ENCODE measurements at regions not wholly inside any gene's neighbourhood (a gene's known extent, or its start where the extent isn't known, plus 50 kb on each side); places are given as distances from the start of the nearest gene placed in this dataset.

DNA sequence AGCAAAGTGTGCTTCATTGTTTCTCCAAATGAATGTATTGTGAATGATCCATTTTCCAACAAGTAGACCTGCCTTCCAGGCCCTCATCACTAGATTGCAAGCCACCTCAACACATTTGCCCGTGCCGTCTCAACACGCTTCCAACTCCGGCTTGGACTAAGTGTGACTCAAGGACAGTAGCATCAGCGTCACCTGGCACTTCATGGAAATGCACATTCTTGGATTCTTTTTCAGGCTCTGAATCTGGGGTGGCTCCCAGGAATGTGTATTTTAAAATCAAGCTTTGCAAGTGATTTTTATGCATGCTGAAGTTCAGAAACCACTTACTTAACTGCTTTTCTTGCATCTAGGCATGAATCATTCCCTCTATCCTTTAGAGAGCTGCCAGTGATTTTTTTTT, 129.6 kb upstream of the EEF1E1 start:
- Histone ChIP-seq H3K4me3 (no peak overlapping the region), H3K27me3 (peaks cover 0 to 3% (median 0%) of the 10 kb centered on the region in 3 donors), H3K4me1 (no peaks in the 10 kb centered on the region), H3K27ac (no peak overlapping the region), H3K9me3 (no peaks in the 10 kb centered on the region), H3K36me3 (no peaks in the 10 kb centered on the region)
- TF ChIP-seq POLR2A (IDR thresholded peaks at IDR 0.05), result no peak
- TF ChIP-seq CTCF (IDR thresholded peaks at IDR 0.05 in 4 of 5, conservative IDR thresholded peaks at IDR 0.05 in 1 of 5), result no peak
- DNase-seq (no peak), ATAC-seq (no peak)
- intact Hi-C loops (cut with DNase I; ENCODE audit: low total_unique reads), result no loop called here
- in situ Hi-C loops (cut with MboI; ENCODE audit: low sequenced_read_pairs in 4 of 4), result no loop called here

DNA sequence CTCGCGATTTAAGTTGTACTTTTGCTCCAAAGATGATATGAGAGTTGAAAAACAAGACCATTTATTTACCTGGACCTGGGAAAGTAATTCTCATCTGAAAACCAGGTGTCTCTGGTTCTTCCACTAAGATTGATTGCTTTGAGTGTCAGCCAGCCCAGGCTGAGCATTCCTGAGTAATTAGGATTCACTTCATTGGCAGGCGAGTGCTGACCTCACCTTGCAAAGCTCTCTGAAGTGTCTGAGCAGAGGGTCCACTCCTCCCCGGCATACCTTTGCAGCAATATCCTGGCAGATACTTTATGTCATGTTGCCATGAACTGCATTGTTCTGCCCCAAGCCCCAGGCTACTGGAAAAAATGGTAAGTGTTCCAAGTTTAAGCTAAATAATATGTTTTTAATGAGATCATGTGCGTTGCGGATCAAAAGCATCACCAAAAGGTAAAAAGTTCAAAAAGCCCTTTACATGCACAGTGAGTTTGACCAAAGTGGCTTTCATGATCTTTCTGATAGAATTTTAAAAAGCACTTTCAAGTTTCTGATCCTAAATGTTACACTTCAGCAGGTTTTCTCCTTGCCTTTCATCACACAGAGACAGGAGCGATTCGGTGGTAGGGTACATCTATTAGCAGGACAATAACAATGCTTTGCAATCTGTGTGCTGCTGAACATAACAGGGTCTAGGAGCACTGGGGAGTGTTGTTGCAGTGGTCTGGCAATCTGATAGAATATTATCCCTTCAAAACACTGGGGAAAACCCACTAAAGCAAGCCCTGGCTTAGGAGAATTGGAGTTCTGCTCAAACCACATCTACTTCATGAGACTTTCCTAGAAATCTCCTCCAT, 127.8 kb upstream of the EEF1E1 start:
- H3K9me3 ChIP-seq, result no peaks in the 10 kb centered on the region
- no peaks in the 10 kb centered on the region for H3K36me3 ChIP-seq
- H3K27me3 ChIP-seq, result peaks cover 0 to 3% (median 0%) of the 10 kb centered on the region in 3 donors
- H3K4me3 ChIP-seq, result no peak overlapping the region
- DNase-seq (no peak), ATAC-seq (no peak)
- H3K4me1 ChIP-seq, result no peaks in the 10 kb centered on the region
- TF ChIP-seq POLR2A (IDR thresholded peaks at IDR 0.05), result no peak
- TF ChIP-seq CTCF (IDR thresholded peaks at IDR 0.05 in 4 of 5, conservative IDR thresholded peaks at IDR 0.05 in 1 of 5), result no peak
- intact Hi-C loops (cut with DNase I; ENCODE audit: low total_unique reads) (no loop called here), in situ Hi-C loops (cut with MboI; ENCODE audit: low sequenced_read_pairs in 4 of 4) (no loop called here)
- H3K27ac ChIP-seq, result no peak overlapping the region

DNA sequence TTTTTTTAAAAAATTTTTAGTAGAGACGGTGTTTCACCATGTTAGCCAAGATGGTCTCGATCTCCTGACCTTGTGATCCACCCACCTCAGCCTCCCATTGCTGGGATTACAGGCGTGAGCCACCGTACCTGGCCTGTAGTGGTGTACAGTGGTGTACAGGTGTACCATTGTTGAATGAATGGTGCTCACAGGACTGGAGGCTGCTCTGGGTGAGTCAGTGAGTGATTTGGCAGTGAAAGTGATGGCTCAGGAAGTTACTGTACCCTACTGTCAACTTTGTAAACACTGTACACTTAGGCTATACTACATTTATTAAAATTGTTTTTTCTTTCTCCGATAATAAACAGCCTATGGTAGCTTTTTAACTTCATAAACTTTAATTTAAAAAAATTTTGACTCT, 122.8 kb upstream of the EEF1E1 start:
- TF ChIP-seq POLR2A (IDR thresholded peaks at IDR 0.05), result no peak
- no peak for TF ChIP-seq CTCF (IDR thresholded peaks at IDR 0.05 in 4 of 5, conservative IDR thresholded peaks at IDR 0.05 in 1 of 5)
- H3K9me3 ChIP-seq, result no peaks in the 10 kb centered on the region
- DNase-seq (no peak), ATAC-seq (no peak)
- no peaks in the 10 kb centered on the region for H3K4me1 ChIP-seq
- no peak overlapping the region for H3K27ac ChIP-seq
- intact Hi-C loops (cut with DNase I; ENCODE audit: low total_unique reads), result no loop called here
- no peaks in the 10 kb centered on the region for H3K36me3 ChIP-seq
- no peak overlapping the region for H3K4me3 ChIP-seq
- in situ Hi-C loops (cut with MboI; ENCODE audit: low sequenced_read_pairs in 4 of 4), result no loop called here
- peaks cover 0 to 3% (median 0%) of the 10 kb centered on the region in 3 donors for H3K27me3 ChIP-seq

GRCh38 chr6:8223678-8224077, 121.3 kb upstream of the EEF1E1 start:
- no peak for DNase-seq
- in situ Hi-C loops (cut with MboI; ENCODE audit: low sequenced_read_pairs in 4 of 4) (loop anchor here in 1 of 4 donors (25.0 kb wide), 1 partner anchor 511 kb away; no protein-coding TSS in a partner anchor), intact Hi-C loops (cut with DNase I; ENCODE audit: low total_unique reads) (no loop called here)

More at GRCh38 chr6:8223678-8224077, 121.3 kb upstream of the EEF1E1 start:
- no peaks in the 10 kb centered on the region for H3K9me3 ChIP-seq
- no peak overlapping the region for H3K4me3 ChIP-seq
- ATAC-seq, result no peak
- no peaks in the 10 kb centered on the region for H3K4me1 ChIP-seq
- no peaks in the 10 kb centered on the region for H3K27me3 ChIP-seq
- TF ChIP-seq POLR2A (IDR thresholded peaks at IDR 0.05) (no peak), CTCF (IDR thresholded peaks at IDR 0.05 in 4 of 5, conservative IDR thresholded peaks at IDR 0.05 in 1 of 5) (no peak)
- H3K27ac ChIP-seq, result no peak overlapping the region
- no peaks in the 10 kb centered on the region for H3K36me3 ChIP-seq
